H9 (cell line): ENCODE measurements at regions not wholly inside any gene's neighbourhood (a gene's known extent, or its start where the extent isn't known, plus 50 kb on each side); places are given as distances from the start of the nearest gene placed in this dataset.
A peak's percentile ranks its signal among the peaks of the same experiment; 100 is the strongest.

Source experiments
- DNase-seq: peaks from one replicate; pipeline ENCODE4 v3.0.0-alpha.2; 2017
- H2AFZ ChIP-seq: one replicate; pipeline ENCODE4 v1.6.1; 2013; ENCODE audit warnings: mild to moderate bottlenecking, low read length, control low read depth, moderate library complexity
- H2AK5ac ChIP-seq: 2 replicates; pipeline ENCODE4 v1.6.1; 2013; ENCODE audit warnings: low read length, control low read depth, mixed read lengths; ENCODE audit not compliant: insufficient read length
- H2BK120ac ChIP-seq: one replicate; pipeline ENCODE4 v1.6.1; 2013; ENCODE audit warnings: low read depth, mild to moderate bottlenecking, low read length, control low read depth, inconsistent platforms; ENCODE audit not compliant: poor library complexity, severe bottlenecking
- H2BK12ac ChIP-seq: 2 replicates; pipeline ENCODE4 v1.6.1; 2013; ENCODE audit warnings: low read length, control low read depth, mixed read lengths, low read depth; ENCODE audit not compliant: insufficient read length
- H2BK15ac ChIP-seq: 2 replicates; pipeline ENCODE4 v1.6.1; 2013; ENCODE audit warnings: low read depth, low read length, control low read depth
- H2BK20ac ChIP-seq: one replicate; pipeline ENCODE4 v1.6.1; 2013; ENCODE audit warnings: low read depth, mild to moderate bottlenecking, low read length, control low read depth, inconsistent platforms; ENCODE audit not compliant: poor library complexity, severe bottlenecking
- H2BK5ac ChIP-seq: 2 replicates; pipeline ENCODE4 v1.6.1; 2013; ENCODE audit warnings: low read length, control low read depth, mixed read lengths; ENCODE audit not compliant: insufficient read length
- H3K14ac ChIP-seq: 2 replicates; pipeline ENCODE4 v1.6.1; 2013; ENCODE audit warnings: low read length, control low read depth; ENCODE audit not compliant: insufficient read depth
- H3K18ac ChIP-seq: 2 replicates; pipeline ENCODE4 v1.6.1; 2013; ENCODE audit warnings: low read depth, mild to moderate bottlenecking, mixed read lengths, low read length, control low read depth; ENCODE audit not compliant: insufficient read length
- H3K23ac ChIP-seq: 2 replicates; pipeline ENCODE4 v1.6.1; 2013; ENCODE audit warnings: low read length, control low read depth, mixed read lengths, low read depth; ENCODE audit not compliant: insufficient read length
- H3K23me2 ChIP-seq: 2 replicates; pipeline ENCODE4 v1.6.1; 2013; ENCODE audit warnings: low read depth, mild to moderate bottlenecking, mixed read lengths, low read length, control low read depth; ENCODE audit not compliant: insufficient read length, poor library complexity, severe bottlenecking
- H3K27ac ChIP-seq: 2 replicates; pipeline ENCODE4 v1.5.1; 2013; ENCODE audit warnings: low read length, control low read depth, mixed read lengths, low read depth; ENCODE audit not compliant: insufficient read length
- H3K27me3 ChIP-seq: 2 replicates; pipeline ENCODE4 v1.6.1; 2013; ENCODE audit warnings: low read length, control low read depth, inconsistent platforms; ENCODE audit not compliant: insufficient read depth
- H3K4ac ChIP-seq: 2 replicates; pipeline ENCODE4 v1.6.1; 2013; ENCODE audit warnings: low read depth, mild to moderate bottlenecking, control low read depth, inconsistent platforms, low read length, moderate library complexity
- H3K4me1 ChIP-seq: 2 replicates; pipeline ENCODE4 v1.6.1; 2013; ENCODE audit warnings: low read length, control low read depth, inconsistent platforms; ENCODE audit not compliant: insufficient read depth
- H3K4me2 ChIP-seq: 2 replicates; pipeline ENCODE4 v1.6.1; 2013; ENCODE audit warnings: low read length, control low read depth, mixed read lengths; ENCODE audit not compliant: insufficient read length, insufficient read depth
- H3K56ac ChIP-seq: 2 replicates; pipeline ENCODE4 v1.6.1; 2013; ENCODE audit warnings: low read depth, mild to moderate bottlenecking, mixed read lengths, low read length, control low read depth; ENCODE audit not compliant: insufficient read length
- H3K79me1 ChIP-seq: 2 replicates; pipeline ENCODE4 v1.6.1; 2013; ENCODE audit warnings: low read depth, mild to moderate bottlenecking, moderate library complexity, low read length, control low read depth, inconsistent platforms; ENCODE audit not compliant: insufficient read depth, poor library complexity, severe bottlenecking
- H3K79me2 ChIP-seq: 2 replicates; pipeline ENCODE4 v1.6.1; 2013; ENCODE audit warnings: low read length, control low read depth, inconsistent platforms; ENCODE audit not compliant: insufficient read depth
- H3K9ac ChIP-seq: 2 replicates; pipeline ENCODE4 v1.6.1; 2013; ENCODE audit warnings: low read length, control low read depth, mixed read lengths; ENCODE audit not compliant: insufficient read length; ENCODE audit errors: extremely low read depth
- H3K9me3 ChIP-seq: one replicate; pipeline ENCODE4 v1.6.1; 2013; ENCODE audit warnings: low read depth, low read length, inconsistent platforms; ENCODE audit not compliant: control insufficient read depth
- H3T11ph ChIP-seq: one replicate; pipeline ENCODE4 v1.6.1; 2013; ENCODE audit warnings: mild to moderate bottlenecking, low read length, control low read depth, inconsistent platforms
- H4K20me1 ChIP-seq: one replicate; pipeline ENCODE4 v1.6.1; 2013; ENCODE audit not compliant: control insufficient read depth, insufficient read length, insufficient read depth
- H4K5ac ChIP-seq: 2 replicates; pipeline ENCODE4 v1.6.1; 2013; ENCODE audit warnings: low read depth, mild to moderate bottlenecking, mixed read lengths, low read length, control low read depth; ENCODE audit not compliant: insufficient read length
- H4K8ac ChIP-seq: replicated peaks from 2 replicates; pipeline ENCODE4 v1.6.1; 2013; ENCODE audit warnings: low read length, control low read depth, mixed read lengths, low read depth; ENCODE audit not compliant: insufficient read length
- H4K91ac ChIP-seq: 2 replicates; pipeline ENCODE4 v1.6.1; 2013; ENCODE audit warnings: low read depth, mild to moderate bottlenecking, moderate library complexity, mixed read lengths, low read length, control low read depth; ENCODE audit not compliant: insufficient read length
- H3K27ac Mint-ChIP-seq, 3 experiments: 2 replicates in 2 of 3; 3 replicates in 1 of 3; pipeline ENCODE4 v1.8.0; 2020 to 2021; ENCODE audit warnings: mixed read lengths in 3 of 3, mild to moderate bottlenecking in 1 of 3, moderate library complexity in 1 of 3
- H3K27me3 Mint-ChIP-seq: 2 replicates; pipeline ENCODE4 v1.8.0; 2021; ENCODE audit warnings: low read depth, mild to moderate bottlenecking, moderate library complexity, mixed read lengths
- H3K36me3 Mint-ChIP-seq, 3 experiments: 2 replicates in 2 of 3; 3 replicates in 1 of 3; pipeline ENCODE4 v1.8.0; 2020 to 2021; ENCODE audit warnings: low read depth in 3 of 3, mixed read lengths in 3 of 3; ENCODE audit not compliant: insufficient read depth in 1 of 3
- H3K4me1 Mint-ChIP-seq, 2 experiments: 2 replicates each; pipeline ENCODE4 v1.8.0; 2020; ENCODE audit warnings: mixed read lengths in 2 of 2
- H3K4me3 Mint-ChIP-seq, 2 experiments: 2 replicates in 1 of 2; 3 replicates in 1 of 2; pipeline ENCODE4 v1.8.0; 2020 to 2021; ENCODE audit warnings: mild to moderate bottlenecking in 2 of 2, mixed read lengths in 2 of 2, moderate library complexity in 1 of 2
- H3K9me3 Mint-ChIP-seq, 2 experiments: 2 replicates in 1 of 2; 3 replicates in 1 of 2; pipeline ENCODE4 v1.8.0; 2020; ENCODE audit warnings: mild to moderate bottlenecking in 2 of 2, mixed read lengths in 2 of 2, moderate library complexity in 1 of 2
- CTCF ChIP-seq: fragments of 200-600 bp; sonication (generic); conservative IDR thresholded peaks from 3 replicates; pipeline ENCODE4 v1.8.0; 2021; ENCODE audit warnings: antibody characterized with exemption, mild to moderate bottlenecking
- WGBS: extraction: QIAGEN DNeasy Blood & Tissue Kit; methylation state at CpG from one replicate; pipeline ENCODE4 v1.1.7; 2013; ENCODE audit warnings: missing lambda C conversion rate, low lambda C conversion rate, mixed read lengths; ENCODE audit not compliant: insufficient read length; ENCODE audit errors: extremely low coverage; 5-methylcytosine and 5-hydroxymethylcytosine counted together

- no peaks in the 10 kb centered on the region for H3K27me3 ChIP-seq
- no peak overlapping the region for H3K27ac ChIP-seq
- no peaks in the 10 kb centered on the region for H4K20me1 ChIP-seq
- H3K23ac ChIP-seq = no peak overlapping the region
- no peak overlapping the region for H2AK5ac ChIP-seq
- no peak overlapping the region for H3K18ac ChIP-seq
- peak overlapping the region in 2 of 3 experiments; percentile 30 to 91; a peak in 4 of 7 replicates for H3K27ac Mint-ChIP-seq
- no peaks in the 10 kb centered on the region for H3K79me1 ChIP-seq
- H3K36me3 Mint-ChIP-seq = no peaks in the 10 kb centered on the region
- WGBS = no CpG with 5 or more reads among the region's 1 CpG
- H3K4ac ChIP-seq = no peak overlapping the region
- H2AFZ ChIP-seq = no peak overlapping the region
- no peak overlapping the region for H2BK12ac ChIP-seq
- H3K4me2 ChIP-seq = no peak overlapping the region
- H3K79me2 ChIP-seq = no peaks in the 10 kb centered on the region
- H3K9ac ChIP-seq = no peak overlapping the region
- no peak overlapping the region for H4K8ac ChIP-seq
- no peaks in the 10 kb centered on the region for H3K27me3 Mint-ChIP-seq
- no peak overlapping the region for H3T11ph ChIP-seq
- no peak for TF ChIP-seq CTCF
- H4K91ac ChIP-seq = no peak overlapping the region
- no peak overlapping the region for H2BK5ac ChIP-seq
- H3K23me2 ChIP-seq = no peaks in the 10 kb centered on the region
- no peak overlapping the region for H2BK20ac ChIP-seq
- H2BK15ac ChIP-seq = no peak overlapping the region
- H3K9me3 ChIP-seq = no peaks in the 10 kb centered on the region
- H3K9me3 Mint-ChIP-seq = no peaks in the 10 kb centered on the region
- H3K4me1 Mint-ChIP-seq = peaks cover 24 to 25% of the 10 kb centered on the region in 2 experiments
- no peak overlapping the region for H3K14ac ChIP-seq
- H4K5ac ChIP-seq = no peak overlapping the region
- no peak overlapping the region for H3K56ac ChIP-seq
- peaks cover 4% of the 10 kb centered on the region; the same call in 1 of the 2 replicates for H3K4me1 ChIP-seq
- H3K4me3 Mint-ChIP-seq = no peak overlapping the region
- DNase-seq = no peak
- no peak overlapping the region for H2BK120ac ChIP-seq
Measured at GRCh38 chr2:79428745-79429144, 84.1 kb upstream of the CTNNA2 start.
